GM23338 (cell line): ENCODE measurements at regions not wholly inside any gene's neighbourhood (a gene's known extent, or its start where the extent isn't known, plus 50 kb on each side); places are given as distances from the start of the nearest gene placed in this dataset.

Experiments
- ATAC-seq: fragments of 200-7000 bp; cut with Tn5 transposase; 3 replicates; pipeline ENCODE4 v1.9.1; 2020
- DNase-seq: peaks from one replicate; pipeline ENCODE4 v3.0.0-alpha.2; 2015; ENCODE audit warnings: low spot score
- H2AFZ ChIP-seq: fragments of 200-600 bp; sonication (generic); 2 replicates; pipeline ENCODE4 v1.8.0; 2016; ENCODE audit warnings: antibody characterized with exemption, mild to moderate bottlenecking, moderate library complexity
- H3F3A ChIP-seq: fragments of 200-600 bp; sonication (generic); replicated peaks from 2 replicates; pipeline ENCODE4 v1.8.0; 2017; ENCODE audit warnings: antibody characterized with exemption, mixed run types, low read depth
- H3K27ac ChIP-seq: fragments of 200-600 bp; sonication (generic); 2 replicates; pipeline ENCODE4 v1.6.1; 2016; ENCODE audit warnings: low read depth
- H3K27me3 ChIP-seq: fragments of 200-600 bp; sonication (generic); 2 replicates; pipeline ENCODE4 v1.8.0; 2016; ENCODE audit warnings: mild to moderate bottlenecking, mixed run types, moderate library complexity; ENCODE audit not compliant: insufficient read depth
- H3K36me3 ChIP-seq: fragments of 200-600 bp; sonication (generic); 2 replicates; pipeline ENCODE4 v1.8.0; 2016; ENCODE audit warnings: mild to moderate bottlenecking; ENCODE audit not compliant: insufficient read depth
- H3K4me1 ChIP-seq: fragments of 200-600 bp; sonication (generic); 2 replicates; pipeline ENCODE4 v1.8.0; 2016; ENCODE audit warnings: mild to moderate bottlenecking, moderate library complexity; ENCODE audit not compliant: insufficient read depth
- H3K4me2 ChIP-seq: fragments of 200-600 bp; sonication (generic); 2 replicates; pipeline ENCODE4 v1.7.1; 2017; ENCODE audit warnings: mixed run types
- H3K4me3 ChIP-seq: fragments of 200-600 bp; sonication (generic); 2 replicates; pipeline ENCODE4 v1.6.1; 2016; ENCODE audit warnings: mixed run types
- H3K79me2 ChIP-seq: fragments of 200-600 bp; sonication (generic); replicated peaks from 2 replicates; pipeline ENCODE4 v1.8.0; 2017; ENCODE audit warnings: mild to moderate bottlenecking; ENCODE audit not compliant: insufficient read depth
- H3K9me2 ChIP-seq: fragments of 200-600 bp; sonication (generic); 2 replicates; pipeline ENCODE4 v1.8.0; 2017; ENCODE audit not compliant: insufficient read depth
- H4K20me1 ChIP-seq: fragments of 200-600 bp; sonication (generic); replicated peaks from 2 replicates; pipeline ENCODE4 v1.8.0; 2017; ENCODE audit warnings: mild to moderate bottlenecking; ENCODE audit not compliant: insufficient read depth
- H3K27ac Mint-ChIP-seq: 2 replicates; pipeline ENCODE4 v1.8.0; 2020; ENCODE audit warnings: inconsistent platforms, mild to moderate bottlenecking, moderate library complexity, mixed read lengths
- H3K27me3 Mint-ChIP-seq: 3 replicates; pipeline ENCODE4 v1.8.0; 2022; ENCODE audit warnings: low read depth, mild to moderate bottlenecking, moderate library complexity, mixed read lengths, inconsistent platforms; ENCODE audit not compliant: insufficient read depth, poor library complexity
- H3K36me3 Mint-ChIP-seq: 3 replicates; pipeline ENCODE4 v1.8.0; 2021; ENCODE audit warnings: low read depth, mild to moderate bottlenecking, inconsistent platforms, moderate library complexity, mixed read lengths
- H3K4me1 Mint-ChIP-seq: 3 replicates; pipeline ENCODE4 v1.8.0; 2020; ENCODE audit warnings: mild to moderate bottlenecking, inconsistent platforms, mixed read lengths
- H3K4me3 Mint-ChIP-seq: 3 replicates; pipeline ENCODE4 v1.8.0; 2021; ENCODE audit warnings: moderate library complexity, mild to moderate bottlenecking, inconsistent platforms, mixed read lengths
- H3K9me3 Mint-ChIP-seq: 3 replicates; pipeline ENCODE4 v1.8.0; 2020; ENCODE audit warnings: moderate library complexity, mild to moderate bottlenecking, inconsistent platforms, mixed read lengths
- CREB1 ChIP-seq: fragments of 250-450 bp; sonication (Bioruptor Pico); IDR thresholded peaks from 2 replicates; pipeline ENCODE4 v1.5.0; 2020; ENCODE audit warnings: low read depth, mild to moderate bottlenecking, moderate library complexity
- EZH2 ChIP-seq: fragments of 200-600 bp; sonication (generic); IDR thresholded peaks from one replicate; pipeline ENCODE4 v1.8.0; 2017; ENCODE audit warnings: antibody characterized with exemption, mild to moderate bottlenecking, low read depth; ENCODE audit not compliant: unreplicated experiment
- EZH2phosphoT487 ChIP-seq: fragments of 200-600 bp; sonication (generic); IDR thresholded peaks from one replicate; pipeline ENCODE4 v1.8.1; 2018; ENCODE audit warnings: antibody characterized with exemption; ENCODE audit not compliant: unreplicated experiment
- JUNB ChIP-seq: IDR thresholded peaks from one replicate; pipeline ENCODE4 v1.6.1; 2016; ENCODE audit warnings: antibody characterized with exemption; ENCODE audit not compliant: unreplicated experiment
- POLR2AphosphoS5 ChIP-seq: IDR thresholded peaks from 2 replicates; pipeline ENCODE4 v1.6.1; 2016; ENCODE audit warnings: antibody characterized with exemption, low read depth
- STAT1 ChIP-seq: IDR thresholded peaks from one replicate; pipeline ENCODE4 v1.6.1; 2016; ENCODE audit warnings: antibody characterized with exemption; ENCODE audit not compliant: unreplicated experiment
- ZNF331 ChIP-seq: fragments of 250-450 bp; sonication (Bioruptor Pico); IDR thresholded peaks from 2 replicates; pipeline ENCODE4 v1.5.0; 2020; ENCODE audit warnings: low read depth, mild to moderate bottlenecking, moderate library complexity
- TF ChIP-seq, protein P1 (sequence below): IDR thresholded peaks from one replicate; pipeline ENCODE4 v1.6.1; 2018; ENCODE audit warnings: antibody characterized with exemption; ENCODE audit not compliant: unreplicated experiment
- TF ChIP-seq, protein P2 (sequence below): IDR thresholded peaks from 2 replicates; pipeline ENCODE4 v1.6.1; 2016; ENCODE audit warnings: antibody characterized with exemption
- TF ChIP-seq, protein P3 (sequence below), 2 experiments: fragments of 200-600 bp in 1 of 2; sonication (generic) in 1 of 2; conservative IDR thresholded peaks; 2 replicates each; pipeline versions ENCODE4 v1.5.1 to v1.6.1; 2016 to 2017; ENCODE audit warnings: antibody characterized with exemption in 2 of 2, low read depth in 2 of 2, mild to moderate bottlenecking in 2 of 2, moderate library complexity in 1 of 2

DNA sequence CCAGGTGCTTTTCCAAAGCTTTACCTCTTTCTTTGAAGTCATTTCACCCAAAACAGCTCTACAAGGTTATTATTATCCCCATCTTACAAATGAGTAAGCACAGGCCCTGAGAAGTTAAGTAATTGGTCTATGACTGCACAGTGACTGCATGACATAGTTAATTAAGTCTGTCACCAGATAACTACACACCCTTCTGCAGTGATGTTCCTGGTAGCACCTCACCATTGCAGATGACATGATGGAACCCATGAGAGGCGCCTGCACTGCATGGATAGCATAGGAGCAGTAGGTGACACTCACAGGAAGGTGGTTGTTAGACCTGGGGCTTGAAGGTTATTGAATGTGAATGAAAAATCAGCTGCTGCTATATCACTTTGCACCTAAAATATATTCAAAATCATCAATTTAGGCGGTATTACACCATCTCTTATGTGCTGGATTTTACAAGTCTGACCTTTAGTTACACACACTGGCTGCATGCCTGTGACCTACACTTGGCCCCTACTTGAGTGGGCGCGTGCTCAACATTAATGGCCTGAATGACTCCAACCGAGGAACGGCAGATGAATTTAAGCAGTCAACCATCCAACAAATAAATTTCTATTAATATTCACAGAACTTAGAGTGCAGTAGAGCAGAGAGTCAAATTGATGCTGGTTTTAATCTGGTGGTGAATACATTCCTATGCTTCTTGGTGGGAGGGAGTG is 239.6 kb downstream of the CDH11 start:
- H3K4me3 Mint-ChIP-seq, result no peak overlapping the region
- H4K20me1 ChIP-seq, result no peaks in the 10 kb centered on the region
- peaks cover 2% of the 10 kb centered on the region for H3K27me3 Mint-ChIP-seq
- ATAC-seq, result no peak
- TF ChIP-seq, protein P1, sequence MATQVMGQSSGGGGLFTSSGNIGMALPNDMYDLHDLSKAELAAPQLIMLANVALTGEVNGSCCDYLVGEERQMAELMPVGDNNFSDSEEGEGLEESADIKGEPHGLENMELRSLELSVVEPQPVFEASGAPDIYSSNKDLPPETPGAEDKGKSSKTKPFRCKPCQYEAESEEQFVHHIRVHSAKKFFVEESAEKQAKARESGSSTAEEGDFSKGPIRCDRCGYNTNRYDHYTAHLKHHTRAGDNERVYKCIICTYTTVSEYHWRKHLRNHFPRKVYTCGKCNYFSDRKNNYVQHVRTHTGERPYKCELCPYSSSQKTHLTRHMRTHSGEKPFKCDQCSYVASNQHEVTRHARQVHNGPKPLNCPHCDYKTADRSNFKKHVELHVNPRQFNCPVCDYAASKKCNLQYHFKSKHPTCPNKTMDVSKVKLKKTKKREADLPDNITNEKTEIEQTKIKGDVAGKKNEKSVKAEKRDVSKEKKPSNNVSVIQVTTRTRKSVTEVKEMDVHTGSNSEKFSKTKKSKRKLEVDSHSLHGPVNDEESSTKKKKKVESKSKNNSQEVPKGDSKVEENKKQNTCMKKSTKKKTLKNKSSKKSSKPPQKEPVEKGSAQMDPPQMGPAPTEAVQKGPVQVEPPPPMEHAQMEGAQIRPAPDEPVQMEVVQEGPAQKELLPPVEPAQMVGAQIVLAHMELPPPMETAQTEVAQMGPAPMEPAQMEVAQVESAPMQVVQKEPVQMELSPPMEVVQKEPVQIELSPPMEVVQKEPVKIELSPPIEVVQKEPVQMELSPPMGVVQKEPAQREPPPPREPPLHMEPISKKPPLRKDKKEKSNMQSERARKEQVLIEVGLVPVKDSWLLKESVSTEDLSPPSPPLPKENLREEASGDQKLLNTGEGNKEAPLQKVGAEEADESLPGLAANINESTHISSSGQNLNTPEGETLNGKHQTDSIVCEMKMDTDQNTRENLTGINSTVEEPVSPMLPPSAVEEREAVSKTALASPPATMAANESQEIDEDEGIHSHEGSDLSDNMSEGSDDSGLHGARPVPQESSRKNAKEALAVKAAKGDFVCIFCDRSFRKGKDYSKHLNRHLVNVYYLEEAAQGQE, result no peak
- TF ChIP-seq EZH2 (no peak), ZNF331 (CRISPR knock-in tag) (no peak), POLR2AphosphoS5 (no peak), EZH2phosphoT487 (no peak), CREB1 (CRISPR knock-in tag) (no peak), STAT1 (no peak), JUNB (no peak)
- TF ChIP-seq, protein P2, sequence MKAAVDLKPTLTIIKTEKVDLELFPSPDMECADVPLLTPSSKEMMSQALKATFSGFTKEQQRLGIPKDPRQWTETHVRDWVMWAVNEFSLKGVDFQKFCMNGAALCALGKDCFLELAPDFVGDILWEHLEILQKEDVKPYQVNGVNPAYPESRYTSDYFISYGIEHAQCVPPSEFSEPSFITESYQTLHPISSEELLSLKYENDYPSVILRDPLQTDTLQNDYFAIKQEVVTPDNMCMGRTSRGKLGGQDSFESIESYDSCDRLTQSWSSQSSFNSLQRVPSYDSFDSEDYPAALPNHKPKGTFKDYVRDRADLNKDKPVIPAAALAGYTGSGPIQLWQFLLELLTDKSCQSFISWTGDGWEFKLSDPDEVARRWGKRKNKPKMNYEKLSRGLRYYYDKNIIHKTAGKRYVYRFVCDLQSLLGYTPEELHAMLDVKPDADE, result no peak
- TF ChIP-seq, protein P3, sequence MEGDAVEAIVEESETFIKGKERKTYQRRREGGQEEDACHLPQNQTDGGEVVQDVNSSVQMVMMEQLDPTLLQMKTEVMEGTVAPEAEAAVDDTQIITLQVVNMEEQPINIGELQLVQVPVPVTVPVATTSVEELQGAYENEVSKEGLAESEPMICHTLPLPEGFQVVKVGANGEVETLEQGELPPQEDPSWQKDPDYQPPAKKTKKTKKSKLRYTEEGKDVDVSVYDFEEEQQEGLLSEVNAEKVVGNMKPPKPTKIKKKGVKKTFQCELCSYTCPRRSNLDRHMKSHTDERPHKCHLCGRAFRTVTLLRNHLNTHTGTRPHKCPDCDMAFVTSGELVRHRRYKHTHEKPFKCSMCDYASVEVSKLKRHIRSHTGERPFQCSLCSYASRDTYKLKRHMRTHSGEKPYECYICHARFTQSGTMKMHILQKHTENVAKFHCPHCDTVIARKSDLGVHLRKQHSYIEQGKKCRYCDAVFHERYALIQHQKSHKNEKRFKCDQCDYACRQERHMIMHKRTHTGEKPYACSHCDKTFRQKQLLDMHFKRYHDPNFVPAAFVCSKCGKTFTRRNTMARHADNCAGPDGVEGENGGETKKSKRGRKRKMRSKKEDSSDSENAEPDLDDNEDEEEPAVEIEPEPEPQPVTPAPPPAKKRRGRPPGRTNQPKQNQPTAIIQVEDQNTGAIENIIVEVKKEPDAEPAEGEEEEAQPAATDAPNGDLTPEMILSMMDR (conservative IDR thresholded peaks at IDR 0.05; ENCODE audit: low read depth in 2 of 2), result no peak
- H3K9me3 Mint-ChIP-seq, result no peaks in the 10 kb centered on the region
- H3K27ac ChIP-seq, result no peak overlapping the region
- H3K36me3 ChIP-seq, result no peaks in the 10 kb centered on the region
- H3K79me2 ChIP-seq, result no peaks in the 10 kb centered on the region
- H3K4me1 Mint-ChIP-seq, result no peaks in the 10 kb centered on the region
- no peaks in the 10 kb centered on the region for H3K9me2 ChIP-seq
- DNase-seq, result no peak
- no peak overlapping the region for H2AFZ ChIP-seq
- no peaks in the 10 kb centered on the region for H3K4me1 ChIP-seq
- H3F3A ChIP-seq, result no peaks in the 10 kb centered on the region
- no peaks in the 10 kb centered on the region for H3K36me3 Mint-ChIP-seq
- H3K4me2 ChIP-seq, result no peak overlapping the region
- no peaks in the 10 kb centered on the region; the same call in 1 of the 2 replicates for H3K27me3 ChIP-seq
- H3K27ac Mint-ChIP-seq, result no peak overlapping the region
- H3K4me3 ChIP-seq, result no peak overlapping the region
